T-helper 2 cell treated with Interferon-gamma antibody and Interleukin-4, amounts not matched to agents 5 μg/mL and 100 μg/mL, for 36 hours (primary cell): ENCODE measurements at regions not wholly inside any gene's neighbourhood (a gene's known extent, or its start where the extent isn't known, plus 50 kb on each side); places are given as distances from the start of the nearest gene placed in this dataset.

Experiments
- DNase-seq: peaks from one replicate; pipeline ENCODE4 v3.0.0; 2021; ENCODE audit warnings: low spot score
- H3K27ac Mint-ChIP-seq: one replicate; pipeline ENCODE4 v1.8.0; 2021; ENCODE audit warnings: mild to moderate bottlenecking, mixed read lengths
- H3K27me3 Mint-ChIP-seq: one replicate; pipeline ENCODE4 v1.8.0; 2021; ENCODE audit warnings: low read depth, mixed read lengths
- H3K36me3 Mint-ChIP-seq: one replicate; pipeline ENCODE4 v1.8.0; 2021; ENCODE audit warnings: low read depth, mixed read lengths
- H3K4me1 Mint-ChIP-seq: one replicate; pipeline ENCODE4 v1.8.0; 2021; ENCODE audit warnings: low read depth, mixed read lengths
- H3K4me3 Mint-ChIP-seq: one replicate; pipeline ENCODE4 v1.8.0; 2022; ENCODE audit warnings: mild to moderate bottlenecking, moderate library complexity, mixed read lengths
- H3K9me3 Mint-ChIP-seq: one replicate; pipeline ENCODE4 v1.8.0; 2021; ENCODE audit warnings: mixed read lengths

GRCh38 chr7:26051021-26051420, 101.0 kb upstream of the NFE2L3 start:
- peaks cover 35% of the 10 kb centered on the region for H3K27me3 Mint-ChIP-seq

GRCh38 chr7:26052706-26053105, 99.3 kb upstream of the NFE2L3 start:
- no peaks in the 10 kb centered on the region for H3K4me1 Mint-ChIP-seq
- H3K4me3 Mint-ChIP-seq, result no peak overlapping the region
- no peak for DNase-seq
- no peaks in the 10 kb centered on the region for H3K36me3 Mint-ChIP-seq
- H3K27me3 Mint-ChIP-seq, result peaks cover 43% of the 10 kb centered on the region
- H3K27ac Mint-ChIP-seq, result no peak overlapping the region
- no peaks in the 10 kb centered on the region for H3K9me3 Mint-ChIP-seq

More at GRCh38 chr7:26051021-26051420, 101.0 kb upstream of the NFE2L3 start:
- DNase-seq, result no peak
- H3K36me3 Mint-ChIP-seq, result no peaks in the 10 kb centered on the region
- H3K4me3 Mint-ChIP-seq, result no peak overlapping the region
- H3K9me3 Mint-ChIP-seq, result no peaks in the 10 kb centered on the region
- no peaks in the 10 kb centered on the region for H3K4me1 Mint-ChIP-seq
- no peak overlapping the region for H3K27ac Mint-ChIP-seq

- no peaks in the 10 kb centered on the region for H3K36me3 Mint-ChIP-seq
- no peak overlapping the region for H3K27ac Mint-ChIP-seq
- no peak overlapping the region for H3K4me3 Mint-ChIP-seq
- H3K27me3 Mint-ChIP-seq, result peaks cover 44% of the 10 kb centered on the region
- no peak for DNase-seq
- no peaks in the 10 kb centered on the region for H3K9me3 Mint-ChIP-seq
- H3K4me1 Mint-ChIP-seq, result no peaks in the 10 kb centered on the region
Measured at GRCh38 chr7:26054386-26054785, 97.6 kb upstream of the NFE2L3 start.

GRCh38 chr7:26055241-26055640, 96.8 kb upstream of the NFE2L3 start:
- no peaks in the 10 kb centered on the region for H3K4me1 Mint-ChIP-seq
- no peak overlapping the region for H3K27ac Mint-ChIP-seq
- H3K36me3 Mint-ChIP-seq, result no peaks in the 10 kb centered on the region
- DNase-seq, result no peak
- H3K27me3 Mint-ChIP-seq, result peaks cover 39% of the 10 kb centered on the region
- H3K4me3 Mint-ChIP-seq, result no peak overlapping the region
- no peaks in the 10 kb centered on the region for H3K9me3 Mint-ChIP-seq

GRCh38 chr7:26060733-26061677, 91.0 kb upstream of the NFE2L3 start:
- DNase-seq, result no peak
- Mint-ChIP-seq H3K27me3 (peaks cover 16% of the 10 kb centered on the region), H3K36me3 (no peaks in the 10 kb centered on the region), H3K4me1 (peaks cover 12% of the 10 kb centered on the region), H3K27ac (no peak overlapping the region), H3K4me3 (no peak overlapping the region), H3K9me3 (no peaks in the 10 kb centered on the region)

GRCh38 chr7:26061678-26062603, 90.1 kb upstream of the NFE2L3 start:
- Mint-ChIP-seq H3K4me3 (no peak overlapping the region), H3K27ac (no peak overlapping the region), H3K4me1 (peaks cover 12% of the 10 kb centered on the region), H3K9me3 (no peaks in the 10 kb centered on the region), H3K27me3 (peaks cover 16% of the 10 kb centered on the region), H3K36me3 (no peaks in the 10 kb centered on the region)
- peak; percentile 49 for DNase-seq

GRCh38 chr7:26065652-26066051, 86.3 kb upstream of the NFE2L3 start:
- Mint-ChIP-seq H3K4me3 (no peak overlapping the region), H3K9me3 (no peaks in the 10 kb centered on the region), H3K36me3 (no peaks in the 10 kb centered on the region), H3K27ac (no peak overlapping the region), H3K4me1 (peaks cover 11% of the 10 kb centered on the region), H3K27me3 (peaks cover 16% of the 10 kb centered on the region)
- DNase-seq, result no peak

- Mint-ChIP-seq H3K9me3 (no peaks in the 10 kb centered on the region), H3K4me1 (peaks cover under 1% of the 10 kb centered on the region), H3K27ac (no peak overlapping the region), H3K36me3 (no peaks in the 10 kb centered on the region), H3K4me3 (no peak overlapping the region), H3K27me3 (peaks cover 16% of the 10 kb centered on the region)
- DNase-seq, result no peak
Measured at GRCh38 chr7:26066736-26067135, 85.3 kb upstream of the NFE2L3 start.

GRCh38 chr7:26070290-26070689, 81.7 kb upstream of the NFE2L3 start:
- Mint-ChIP-seq H3K36me3 (no peaks in the 10 kb centered on the region), H3K27me3 (peaks cover 32% of the 10 kb centered on the region), H3K4me1 (no peaks in the 10 kb centered on the region), H3K27ac (no peak overlapping the region), H3K4me3 (no peak overlapping the region), H3K9me3 (no peaks in the 10 kb centered on the region)
- no peak for DNase-seq

- Mint-ChIP-seq H3K4me3 (no peak overlapping the region), H3K27ac (no peak overlapping the region), H3K36me3 (no peaks in the 10 kb centered on the region), H3K27me3 (peaks cover 42% of the 10 kb centered on the region), H3K9me3 (no peaks in the 10 kb centered on the region), H3K4me1 (no peaks in the 10 kb centered on the region)
- no peak for DNase-seq
Measured at GRCh38 chr7:26071622-26072456, 80.2 kb upstream of the NFE2L3 start.

- H3K27me3 Mint-ChIP-seq, result peaks cover 48% of the 10 kb centered on the region
- H3K4me1 Mint-ChIP-seq, result no peaks in the 10 kb centered on the region
- no peaks in the 10 kb centered on the region for H3K36me3 Mint-ChIP-seq
- no peaks in the 10 kb centered on the region for H3K9me3 Mint-ChIP-seq
- DNase-seq, result no peak
- no peak overlapping the region for H3K27ac Mint-ChIP-seq
- no peak overlapping the region for H3K4me3 Mint-ChIP-seq
Measured at GRCh38 chr7:26073041-26073440, 79.0 kb upstream of the NFE2L3 start.

GRCh38 chr7:26074919-26075318, 77.1 kb upstream of the NFE2L3 start:
- DNase-seq, result no peak
- Mint-ChIP-seq H3K36me3 (no peaks in the 10 kb centered on the region), H3K27ac (no peak overlapping the region), H3K4me3 (no peak overlapping the region), H3K4me1 (peaks cover 6% of the 10 kb centered on the region), H3K27me3 (peaks cover 60% of the 10 kb centered on the region), H3K9me3 (no peaks in the 10 kb centered on the region)

- peaks cover 69% of the 10 kb centered on the region for H3K27me3 Mint-ChIP-seq
- H3K36me3 Mint-ChIP-seq, result no peaks in the 10 kb centered on the region
- peaks cover 6% of the 10 kb centered on the region for H3K4me1 Mint-ChIP-seq
- H3K27ac Mint-ChIP-seq, result no peak overlapping the region
- no peak for DNase-seq
- H3K9me3 Mint-ChIP-seq, result no peaks in the 10 kb centered on the region
- no peak overlapping the region for H3K4me3 Mint-ChIP-seq
Measured at GRCh38 chr7:26076691-26077090, 75.3 kb upstream of the NFE2L3 start.
